CD4-positive, alpha-beta T cell (primary cell): ENCODE measurements at regions not wholly inside any gene's neighbourhood (a gene's known extent, or its start where the extent isn't known, plus 50 kb on each side); places are given as distances from the start of the nearest gene placed in this dataset.
"Not testable (repeated sequence)": the region's sequence is repeated elsewhere in the genome, so short reads cannot be mapped to it uniquely, and the experiment has no call there.

ENCODE experiments used
- ATAC-seq: fragments of 200-7000 bp; cut with Tn5 transposase; one replicate; pipeline ENCODE4 v1.10.0; 2022; ENCODE audit warnings: mild to moderate bottlenecking; ENCODE audit not compliant: poor library complexity
- CTCF ChIA-PET: fragments of 350-600 bp; sonication (Branson Sonifier 250); formaldehyde crosslinking; loops from one replicate; lab custom pipeline; 2021; ENCODE audit warnings: antibody characterized with exemption, inconsistent platforms; lab: Charles Lee
- POLR2A ChIA-PET: fragments of 350-600 bp; sonication (Branson Sonifier 250); formaldehyde crosslinking; loops from one replicate; lab custom pipeline; 2021; ENCODE audit warnings: antibody characterized with exemption, inconsistent platforms; lab: Charles Lee
- DNase-seq, 14 experiments: peaks; one replicate each; pipeline ENCODE4 v3.0.0-alpha.2; 2013 to 2020; ENCODE audit warnings: mixed read lengths in 2 of 14
- H3K27ac ChIP-seq, 2 donors: one replicate each; pipeline versions ENCODE4 v1.5.1 to v1.7.0; 2013; ENCODE audit warnings: low read length in 2 of 2, low read depth in 1 of 2, mild to moderate bottlenecking in 1 of 2
- H3K27me3 ChIP-seq, 2 experiments: 1 replicate in 1 of 2; 2 replicates in 1 of 2; pipeline versions ENCODE4 v1.6.1 to v1.7.0; 2013; ENCODE audit warnings: low read length in 2 of 2, control low read depth in 1 of 2, mild to moderate bottlenecking in 1 of 2, moderate library complexity in 1 of 2; ENCODE audit not compliant: insufficient read depth in 2 of 2, control insufficient read depth in 1 of 2
- H3K36me3 ChIP-seq: one replicate; pipeline ENCODE4 v1.6.1; 2013; ENCODE audit warnings: low read length, control low read depth; ENCODE audit not compliant: insufficient read depth
- H3K4me1 ChIP-seq: one replicate; pipeline ENCODE4 v1.6.1; 2013; ENCODE audit warnings: low read length, control low read depth; ENCODE audit not compliant: insufficient read depth
- H3K4me3 ChIP-seq: one replicate; pipeline ENCODE4 v1.5.1; 2013; ENCODE audit warnings: mild to moderate bottlenecking, low read length, moderate library complexity
- H3K9me3 ChIP-seq, 2 experiments: 1 replicate in 1 of 2; 2 replicates in 1 of 2; pipeline versions ENCODE4 v1.6.1 to v1.7.0; 2013; ENCODE audit warnings: low read length in 2 of 2, mild to moderate bottlenecking in 2 of 2, control low read depth in 1 of 2, moderate library complexity in 1 of 2; ENCODE audit not compliant: control insufficient read depth in 1 of 2, insufficient read depth in 1 of 2
- H3K27ac Mint-ChIP-seq: one replicate; pipeline ENCODE4 v1.8.0; 2020; ENCODE audit warnings: mixed read lengths
- H3K27me3 Mint-ChIP-seq: one replicate; pipeline ENCODE4 v1.8.0; 2021; ENCODE audit warnings: mixed read lengths
- H3K36me3 Mint-ChIP-seq: one replicate; pipeline ENCODE4 v1.8.0; 2021; ENCODE audit warnings: low read depth, mixed read lengths
- H3K4me1 Mint-ChIP-seq: one replicate; pipeline ENCODE4 v1.8.0; 2021; ENCODE audit warnings: low read depth, mixed read lengths
- H3K4me3 Mint-ChIP-seq: one replicate; pipeline ENCODE4 v1.8.0; 2020; ENCODE audit warnings: mild to moderate bottlenecking, mixed read lengths
- H3K9me3 Mint-ChIP-seq: one replicate; pipeline ENCODE4 v1.8.0; 2020; ENCODE audit warnings: mixed read lengths
- intact Hi-C, 2 experiments: fragments of 100-400 bp; cut with DNase I in 1 of 2; cut with micrococcal nuclease in 1 of 2; formaldehyde crosslinking; loops; one replicate each; pipeline versions ENCODE4 v1.15.1 to v1.9.0; 2023 to 2025; cut with DNase I, micrococcal nuclease
- TF ChIP-seq, protein P1 (sequence below): fragments of 200-600 bp; IDR thresholded peaks from one replicate; pipeline ENCODE4 v1.8.0; 2022; ENCODE audit warnings: antibody characterized with exemption, mild to moderate bottlenecking

GRCh38 chr5:57929271-57929670, 446.7 kb upstream of the ACTBL2 start:
- ATAC-seq (no peak), DNase-seq (no peak)
- H3K27me3 ChIP-seq = no peaks in the 10 kb centered on the region
- ChIA-PET CTCF (no interaction called here), POLR2A (no interaction called here)
- H3K4me3 Mint-ChIP-seq = no peak overlapping the region
- H3K9me3 ChIP-seq = no peaks in the 10 kb centered on the region
- no peaks in the 10 kb centered on the region for H3K9me3 Mint-ChIP-seq
- no peaks in the 10 kb centered on the region for H3K4me1 Mint-ChIP-seq
- H3K27me3 Mint-ChIP-seq = peaks cover under 1% of the 10 kb centered on the region
- no peaks in the 10 kb centered on the region for H3K36me3 ChIP-seq
- no peak overlapping the region for H3K4me3 ChIP-seq
- H3K27ac Mint-ChIP-seq = no peak overlapping the region
- TF ChIP-seq, protein P1, sequence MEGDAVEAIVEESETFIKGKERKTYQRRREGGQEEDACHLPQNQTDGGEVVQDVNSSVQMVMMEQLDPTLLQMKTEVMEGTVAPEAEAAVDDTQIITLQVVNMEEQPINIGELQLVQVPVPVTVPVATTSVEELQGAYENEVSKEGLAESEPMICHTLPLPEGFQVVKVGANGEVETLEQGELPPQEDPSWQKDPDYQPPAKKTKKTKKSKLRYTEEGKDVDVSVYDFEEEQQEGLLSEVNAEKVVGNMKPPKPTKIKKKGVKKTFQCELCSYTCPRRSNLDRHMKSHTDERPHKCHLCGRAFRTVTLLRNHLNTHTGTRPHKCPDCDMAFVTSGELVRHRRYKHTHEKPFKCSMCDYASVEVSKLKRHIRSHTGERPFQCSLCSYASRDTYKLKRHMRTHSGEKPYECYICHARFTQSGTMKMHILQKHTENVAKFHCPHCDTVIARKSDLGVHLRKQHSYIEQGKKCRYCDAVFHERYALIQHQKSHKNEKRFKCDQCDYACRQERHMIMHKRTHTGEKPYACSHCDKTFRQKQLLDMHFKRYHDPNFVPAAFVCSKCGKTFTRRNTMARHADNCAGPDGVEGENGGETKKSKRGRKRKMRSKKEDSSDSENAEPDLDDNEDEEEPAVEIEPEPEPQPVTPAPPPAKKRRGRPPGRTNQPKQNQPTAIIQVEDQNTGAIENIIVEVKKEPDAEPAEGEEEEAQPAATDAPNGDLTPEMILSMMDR = no peak
- intact Hi-C loops = no loop called here
- H3K27ac ChIP-seq = no peak overlapping the region
- no peaks in the 10 kb centered on the region for H3K4me1 ChIP-seq
- no peaks in the 10 kb centered on the region for H3K36me3 Mint-ChIP-seq

DNA sequence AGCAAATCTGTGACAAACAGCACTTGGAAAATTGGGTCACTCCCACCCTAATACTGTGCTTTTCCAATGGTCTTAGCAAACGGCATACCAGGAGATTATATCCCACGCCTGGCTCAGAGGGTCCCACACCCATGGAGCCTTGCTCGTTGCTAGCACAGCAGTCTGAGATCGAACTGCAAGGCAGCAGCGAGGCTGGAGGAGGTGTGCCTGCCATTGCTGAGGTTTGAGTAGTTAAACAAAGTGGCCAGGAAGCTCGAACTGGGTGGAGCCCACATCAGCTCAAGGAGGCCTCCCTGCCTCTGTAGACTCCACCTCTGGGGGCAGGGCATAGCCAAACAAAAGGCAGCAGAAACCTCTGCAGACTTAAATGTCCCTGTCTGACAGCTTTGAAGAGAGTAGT, 440.5 kb upstream of the ACTBL2 start:
- H3K4me3 ChIP-seq, H3K4me1 ChIP-seq, H3K27me3 Mint-ChIP-seq, H3K9me3 Mint-ChIP-seq, H3K4me3 Mint-ChIP-seq, intact Hi-C loops, ATAC-seq, H3K4me1 Mint-ChIP-seq, H3K9me3 ChIP-seq, H3K27me3 ChIP-seq, H3K27ac ChIP-seq, DNase-seq, H3K36me3 ChIP-seq, POLR2A ChIA-PET, H3K27ac Mint-ChIP-seq, H3K36me3 Mint-ChIP-seq, CTCF ChIA-PET: not testable (repeated sequence)

DNA sequence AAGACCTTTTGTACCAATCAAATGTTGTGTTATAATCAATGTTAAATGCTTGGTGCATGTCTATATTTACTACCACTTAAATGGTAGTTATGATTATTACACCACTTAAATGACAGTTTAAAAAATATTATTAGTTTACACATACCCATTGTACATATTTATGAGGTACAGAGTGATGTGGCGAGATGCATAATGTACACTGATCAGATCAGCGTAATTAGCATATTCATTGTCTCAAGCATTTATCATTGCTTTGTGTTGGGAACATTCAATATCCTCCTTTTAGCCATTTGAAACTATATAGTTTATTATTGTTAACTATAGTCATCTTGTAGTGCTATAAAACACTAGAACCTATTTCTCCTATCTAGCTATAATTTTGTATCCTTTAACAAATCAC, 434.4 kb upstream of the ACTBL2 start:
- Mint-ChIP-seq H3K36me3 (no peaks in the 10 kb centered on the region), H3K9me3 (no peaks in the 10 kb centered on the region), H3K4me3 (no peak overlapping the region), H3K27me3 (no peaks in the 10 kb centered on the region), H3K27ac (no peak overlapping the region), H3K4me1 (no peaks in the 10 kb centered on the region)
- H3K27ac ChIP-seq = no peak overlapping the region
- no peaks in the 10 kb centered on the region for H3K9me3 ChIP-seq
- CTCF ChIA-PET = no interaction called here
- no peaks in the 10 kb centered on the region for H3K27me3 ChIP-seq
- ATAC-seq = no peak
- H3K4me3 ChIP-seq = no peak overlapping the region
- TF ChIP-seq, protein P1 = no peak
- intact Hi-C loops = no loop called here
- no peaks in the 10 kb centered on the region for H3K36me3 ChIP-seq
- H3K4me1 ChIP-seq = no peaks in the 10 kb centered on the region
- no peak for DNase-seq
- POLR2A ChIA-PET = no interaction called here

DNA sequence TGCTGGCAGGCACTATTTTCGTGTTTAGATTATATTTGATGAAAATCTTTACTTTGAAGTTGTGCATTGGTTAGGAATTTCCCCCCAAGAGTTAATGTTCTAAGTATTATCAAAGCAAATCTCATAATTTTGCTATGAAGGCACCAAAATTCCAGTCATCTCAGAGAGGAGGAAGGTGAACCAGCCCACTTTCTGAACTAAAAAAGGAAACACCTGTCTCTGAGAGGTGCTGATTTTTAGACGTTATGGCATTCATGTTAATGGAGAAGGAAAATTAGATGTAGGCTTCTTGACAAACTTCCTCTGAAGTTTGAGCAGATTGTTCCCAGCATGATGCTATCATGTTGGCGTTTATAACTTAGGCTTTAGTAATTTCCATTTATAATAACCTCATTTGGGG, 432.9 kb upstream of the ACTBL2 start:
- POLR2A ChIA-PET = no interaction called here
- TF ChIP-seq, protein P1 = no peak

More for the DNA sequence above, 432.9 kb upstream of the ACTBL2 start:
- no peaks in the 10 kb centered on the region for H3K27me3 ChIP-seq
- Mint-ChIP-seq H3K27ac (no peak overlapping the region), H3K4me1 (no peaks in the 10 kb centered on the region), H3K27me3 (no peaks in the 10 kb centered on the region), H3K4me3 (no peak overlapping the region), H3K9me3 (no peaks in the 10 kb centered on the region), H3K36me3 (no peaks in the 10 kb centered on the region)
- H3K4me1 ChIP-seq = no peaks in the 10 kb centered on the region
- ATAC-seq = no peak
- no peaks in the 10 kb centered on the region for H3K9me3 ChIP-seq
- H3K4me3 ChIP-seq = no peak overlapping the region
- intact Hi-C loops = no loop called here
- H3K36me3 ChIP-seq = no peaks in the 10 kb centered on the region
- DNase-seq = no peak
- H3K27ac ChIP-seq = no peak overlapping the region
- CTCF ChIA-PET = no interaction called here
